ENCODE measurements at regions not wholly inside any gene's neighbourhood (a gene's known extent, or its start where the extent isn't known, plus 50 kb on each side); places are given as distances from the start of the nearest gene placed in this dataset.

DNA sequence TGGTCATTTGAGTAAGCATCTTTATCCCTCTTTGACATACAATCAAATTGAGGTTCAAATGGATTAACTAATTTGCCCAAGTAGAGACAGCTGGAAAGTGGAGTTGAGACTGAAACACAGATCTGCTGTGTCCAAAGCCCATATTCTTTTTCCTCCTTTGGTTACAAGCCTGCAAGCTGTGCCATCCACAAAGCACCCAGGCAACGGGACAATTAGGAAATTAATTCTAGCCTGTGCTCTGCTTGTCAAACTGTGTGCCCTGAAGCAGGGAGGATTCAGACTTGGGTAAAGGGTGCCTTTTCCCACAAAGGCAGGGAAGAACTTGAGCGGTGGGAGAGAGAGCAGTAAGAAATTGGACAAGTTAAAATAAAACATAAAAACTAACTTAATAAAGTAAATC lies 127.9 kb downstream of the DTWD1 start:
- no peaks in the 10 kb centered on the region for H3K27me3 ChIP-seq
- H3K4me1 ChIP-seq: no peaks in the 10 kb centered on the region
- H3K36me3 ChIP-seq: no peaks in the 10 kb centered on the region
- H3K27ac ChIP-seq: no peak overlapping the region
- DNase-seq: no peak
- TF ChIP-seq, protein P1, sequence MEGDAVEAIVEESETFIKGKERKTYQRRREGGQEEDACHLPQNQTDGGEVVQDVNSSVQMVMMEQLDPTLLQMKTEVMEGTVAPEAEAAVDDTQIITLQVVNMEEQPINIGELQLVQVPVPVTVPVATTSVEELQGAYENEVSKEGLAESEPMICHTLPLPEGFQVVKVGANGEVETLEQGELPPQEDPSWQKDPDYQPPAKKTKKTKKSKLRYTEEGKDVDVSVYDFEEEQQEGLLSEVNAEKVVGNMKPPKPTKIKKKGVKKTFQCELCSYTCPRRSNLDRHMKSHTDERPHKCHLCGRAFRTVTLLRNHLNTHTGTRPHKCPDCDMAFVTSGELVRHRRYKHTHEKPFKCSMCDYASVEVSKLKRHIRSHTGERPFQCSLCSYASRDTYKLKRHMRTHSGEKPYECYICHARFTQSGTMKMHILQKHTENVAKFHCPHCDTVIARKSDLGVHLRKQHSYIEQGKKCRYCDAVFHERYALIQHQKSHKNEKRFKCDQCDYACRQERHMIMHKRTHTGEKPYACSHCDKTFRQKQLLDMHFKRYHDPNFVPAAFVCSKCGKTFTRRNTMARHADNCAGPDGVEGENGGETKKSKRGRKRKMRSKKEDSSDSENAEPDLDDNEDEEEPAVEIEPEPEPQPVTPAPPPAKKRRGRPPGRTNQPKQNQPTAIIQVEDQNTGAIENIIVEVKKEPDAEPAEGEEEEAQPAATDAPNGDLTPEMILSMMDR (IDR thresholded peaks at IDR 0.05): no peak
- H3K4me3 ChIP-seq: no peak overlapping the region
- H3K9ac ChIP-seq (ENCODE audit: low read depth in 2 of 2, low read length in 2 of 2): no peak overlapping the region
- intact Hi-C loops (cut with DNase I): no loop called here
- H3K9me3 ChIP-seq: no peaks in the 10 kb centered on the region

DNA sequence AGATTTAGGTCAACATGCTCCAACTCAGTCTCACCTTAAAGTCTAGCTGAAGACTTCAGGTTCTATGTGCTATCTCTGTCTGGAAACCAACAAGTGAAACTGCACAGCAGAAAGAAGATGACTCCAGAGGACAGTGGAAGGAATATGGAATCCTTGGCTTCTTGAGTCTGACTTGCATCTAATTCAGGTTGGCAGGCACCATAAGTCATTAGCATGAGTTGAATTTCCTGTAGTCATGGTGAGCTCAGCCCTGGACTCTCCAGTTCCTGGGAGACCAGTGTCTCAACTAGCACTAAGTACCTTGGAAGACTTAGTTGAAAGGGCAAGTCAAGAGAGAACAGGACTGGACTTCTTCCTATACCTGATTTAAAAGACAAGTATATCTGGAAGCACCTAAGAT lies 129.7 kb downstream of the DTWD1 start:
- Histone ChIP-seq H3K9me3 (no peaks in the 10 kb centered on the region), H3K27me3 (no peaks in the 10 kb centered on the region), H3K9ac (ENCODE audit: low read depth in 2 of 2, low read length in 2 of 2) (no peak overlapping the region), H3K4me1 (no peaks in the 10 kb centered on the region), H3K27ac (no peak overlapping the region), H3K4me3 (no peak overlapping the region), H3K36me3 (no peaks in the 10 kb centered on the region)
- DNase-seq: no peak
- TF ChIP-seq, protein P1 (IDR thresholded peaks at IDR 0.05): no peak
- intact Hi-C loops (cut with DNase I): no loop called here

DNA sequence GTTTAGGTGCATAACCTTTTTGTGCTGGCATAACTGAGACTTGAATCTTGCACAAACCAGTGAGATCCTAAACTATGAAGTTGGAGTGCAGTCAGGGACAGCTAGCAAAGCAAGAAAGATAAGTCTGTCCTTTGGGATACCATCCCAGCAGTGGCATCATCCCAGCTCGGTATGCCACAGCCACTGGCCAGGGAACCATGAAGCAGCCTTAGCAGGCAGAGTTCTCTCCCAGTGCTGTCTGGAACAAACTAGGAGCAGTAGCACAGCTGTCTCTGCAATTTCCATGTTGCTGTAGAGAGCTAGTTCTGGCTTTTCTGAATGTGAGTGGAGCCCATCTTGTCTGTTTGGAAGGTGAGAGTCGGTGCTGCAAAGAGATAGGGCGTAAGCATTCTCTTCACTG lies 130.3 kb downstream of the DTWD1 start:
- intact Hi-C loops (cut with DNase I): no loop called here
- DNase-seq: no peak
- no peak overlapping the region for H3K4me3 ChIP-seq
- H3K9ac ChIP-seq (ENCODE audit: low read depth in 2 of 2, low read length in 2 of 2): no peak overlapping the region
- no peaks in the 10 kb centered on the region for H3K36me3 ChIP-seq
- TF ChIP-seq, protein P1 (IDR thresholded peaks at IDR 0.05): no peak
- H3K27me3 ChIP-seq: no peaks in the 10 kb centered on the region
- H3K27ac ChIP-seq: no peak overlapping the region
- no peaks in the 10 kb centered on the region for H3K4me1 ChIP-seq
- no peaks in the 10 kb centered on the region for H3K9me3 ChIP-seq

- no peak for DNase-seq
- TF ChIP-seq, protein P1 (IDR thresholded peaks at IDR 0.05): no peak
- H3K27me3 ChIP-seq: no peaks in the 10 kb centered on the region
Measured at GRCh38 chr15:49751751-49752150, 130.9 kb downstream of the DTWD1 start.

GRCh38 chr15:49752517-49752916 lies 131.7 kb downstream of the DTWD1 start:
- intact Hi-C loops (cut with DNase I): no loop called here
- no peak overlapping the region for H3K9ac ChIP-seq (ENCODE audit: low read depth in 2 of 2, low read length in 2 of 2)
- no peak overlapping the region for H3K27ac ChIP-seq
- no peak for DNase-seq
- TF ChIP-seq, protein P1 (IDR thresholded peaks at IDR 0.05): no peak
- H3K4me1 ChIP-seq: no peaks in the 10 kb centered on the region
- H3K4me3 ChIP-seq: no peak overlapping the region
- no peaks in the 10 kb centered on the region for H3K27me3 ChIP-seq
- no peaks in the 10 kb centered on the region for H3K9me3 ChIP-seq
- H3K36me3 ChIP-seq: no peaks in the 10 kb centered on the region

More at GRCh38 chr15:49751751-49752150, 130.9 kb downstream of the DTWD1 start:
- no peak overlapping the region for H3K27ac ChIP-seq
- no peaks in the 10 kb centered on the region for H3K4me1 ChIP-seq
- no peak overlapping the region for H3K9ac ChIP-seq (ENCODE audit: low read depth in 2 of 2, low read length in 2 of 2)
- H3K36me3 ChIP-seq: no peaks in the 10 kb centered on the region
- intact Hi-C loops (cut with DNase I): no loop called here
- no peaks in the 10 kb centered on the region for H3K9me3 ChIP-seq
- no peak overlapping the region for H3K4me3 ChIP-seq

- Histone ChIP-seq H3K27ac (no peak overlapping the region), H3K4me3 (no peak overlapping the region), H3K9ac (ENCODE audit: low read depth in 2 of 2, low read length in 2 of 2) (no peak overlapping the region), H3K9me3 (no peaks in the 10 kb centered on the region), H3K36me3 (no peaks in the 10 kb centered on the region), H3K4me1 (no peaks in the 10 kb centered on the region), H3K27me3 (no peaks in the 10 kb centered on the region)
- no peak for DNase-seq
- TF ChIP-seq, protein P1 (IDR thresholded peaks at IDR 0.05): no peak
- intact Hi-C loops (cut with DNase I): no loop called here
Measured at GRCh38 chr15:49758456-49758855, 137.6 kb downstream of the DTWD1 start.
